H9 (cell line): ENCODE measurements at regions not wholly inside any gene's neighbourhood (a gene's known extent, or its start where the extent isn't known, plus 50 kb on each side); places are given as distances from the start of the nearest gene placed in this dataset.

Experiments used
- DNase-seq: peaks from one replicate; pipeline ENCODE4 v3.0.0-alpha.2; 2017
- H2AFZ ChIP-seq: one replicate; pipeline ENCODE4 v1.6.1; 2013; ENCODE audit warnings: mild to moderate bottlenecking, low read length, control low read depth, moderate library complexity
- H2AK5ac ChIP-seq: 2 replicates; pipeline ENCODE4 v1.6.1; 2013; ENCODE audit warnings: low read length, control low read depth, mixed read lengths; ENCODE audit not compliant: insufficient read length
- H2BK120ac ChIP-seq: one replicate; pipeline ENCODE4 v1.6.1; 2013; ENCODE audit warnings: low read depth, mild to moderate bottlenecking, low read length, control low read depth, inconsistent platforms; ENCODE audit not compliant: poor library complexity, severe bottlenecking
- H2BK12ac ChIP-seq: 2 replicates; pipeline ENCODE4 v1.6.1; 2013; ENCODE audit warnings: low read length, control low read depth, mixed read lengths, low read depth; ENCODE audit not compliant: insufficient read length
- H2BK15ac ChIP-seq: 2 replicates; pipeline ENCODE4 v1.6.1; 2013; ENCODE audit warnings: low read depth, low read length, control low read depth
- H2BK20ac ChIP-seq: one replicate; pipeline ENCODE4 v1.6.1; 2013; ENCODE audit warnings: low read depth, mild to moderate bottlenecking, low read length, control low read depth, inconsistent platforms; ENCODE audit not compliant: poor library complexity, severe bottlenecking
- H2BK5ac ChIP-seq: 2 replicates; pipeline ENCODE4 v1.6.1; 2013; ENCODE audit warnings: low read length, control low read depth, mixed read lengths; ENCODE audit not compliant: insufficient read length
- H3K14ac ChIP-seq: 2 replicates; pipeline ENCODE4 v1.6.1; 2013; ENCODE audit warnings: low read length, control low read depth; ENCODE audit not compliant: insufficient read depth
- H3K18ac ChIP-seq: 2 replicates; pipeline ENCODE4 v1.6.1; 2013; ENCODE audit warnings: low read depth, mild to moderate bottlenecking, mixed read lengths, low read length, control low read depth; ENCODE audit not compliant: insufficient read length
- H3K23ac ChIP-seq: 2 replicates; pipeline ENCODE4 v1.6.1; 2013; ENCODE audit warnings: low read length, control low read depth, mixed read lengths, low read depth; ENCODE audit not compliant: insufficient read length
- H3K23me2 ChIP-seq: 2 replicates; pipeline ENCODE4 v1.6.1; 2013; ENCODE audit warnings: low read depth, mild to moderate bottlenecking, mixed read lengths, low read length, control low read depth; ENCODE audit not compliant: insufficient read length, poor library complexity, severe bottlenecking
- H3K27ac ChIP-seq: 2 replicates; pipeline ENCODE4 v1.5.1; 2013; ENCODE audit warnings: low read length, control low read depth, mixed read lengths, low read depth; ENCODE audit not compliant: insufficient read length
- H3K27me3 ChIP-seq: 2 replicates; pipeline ENCODE4 v1.6.1; 2013; ENCODE audit warnings: low read length, control low read depth, inconsistent platforms; ENCODE audit not compliant: insufficient read depth
- H3K4ac ChIP-seq: 2 replicates; pipeline ENCODE4 v1.6.1; 2013; ENCODE audit warnings: low read depth, mild to moderate bottlenecking, control low read depth, inconsistent platforms, low read length, moderate library complexity
- H3K4me1 ChIP-seq: 2 replicates; pipeline ENCODE4 v1.6.1; 2013; ENCODE audit warnings: low read length, control low read depth, inconsistent platforms; ENCODE audit not compliant: insufficient read depth
- H3K4me2 ChIP-seq: 2 replicates; pipeline ENCODE4 v1.6.1; 2013; ENCODE audit warnings: low read length, control low read depth, mixed read lengths; ENCODE audit not compliant: insufficient read length, insufficient read depth
- H3K56ac ChIP-seq: 2 replicates; pipeline ENCODE4 v1.6.1; 2013; ENCODE audit warnings: low read depth, mild to moderate bottlenecking, mixed read lengths, low read length, control low read depth; ENCODE audit not compliant: insufficient read length
- H3K79me1 ChIP-seq: 2 replicates; pipeline ENCODE4 v1.6.1; 2013; ENCODE audit warnings: low read depth, mild to moderate bottlenecking, moderate library complexity, low read length, control low read depth, inconsistent platforms; ENCODE audit not compliant: insufficient read depth, poor library complexity, severe bottlenecking
- H3K79me2 ChIP-seq: 2 replicates; pipeline ENCODE4 v1.6.1; 2013; ENCODE audit warnings: low read length, control low read depth, inconsistent platforms; ENCODE audit not compliant: insufficient read depth
- H3K9ac ChIP-seq: 2 replicates; pipeline ENCODE4 v1.6.1; 2013; ENCODE audit warnings: low read length, control low read depth, mixed read lengths; ENCODE audit not compliant: insufficient read length; ENCODE audit errors: extremely low read depth
- H3K9me3 ChIP-seq: one replicate; pipeline ENCODE4 v1.6.1; 2013; ENCODE audit warnings: low read depth, low read length, inconsistent platforms; ENCODE audit not compliant: control insufficient read depth
- H3T11ph ChIP-seq: one replicate; pipeline ENCODE4 v1.6.1; 2013; ENCODE audit warnings: mild to moderate bottlenecking, low read length, control low read depth, inconsistent platforms
- H4K20me1 ChIP-seq: one replicate; pipeline ENCODE4 v1.6.1; 2013; ENCODE audit not compliant: control insufficient read depth, insufficient read length, insufficient read depth
- H4K5ac ChIP-seq: 2 replicates; pipeline ENCODE4 v1.6.1; 2013; ENCODE audit warnings: low read depth, mild to moderate bottlenecking, mixed read lengths, low read length, control low read depth; ENCODE audit not compliant: insufficient read length
- H4K8ac ChIP-seq: replicated peaks from 2 replicates; pipeline ENCODE4 v1.6.1; 2013; ENCODE audit warnings: low read length, control low read depth, mixed read lengths, low read depth; ENCODE audit not compliant: insufficient read length
- H4K91ac ChIP-seq: 2 replicates; pipeline ENCODE4 v1.6.1; 2013; ENCODE audit warnings: low read depth, mild to moderate bottlenecking, moderate library complexity, mixed read lengths, low read length, control low read depth; ENCODE audit not compliant: insufficient read length
- H3K27ac Mint-ChIP-seq, 3 experiments: 2 replicates in 2 of 3; 3 replicates in 1 of 3; pipeline ENCODE4 v1.8.0; 2020 to 2021; ENCODE audit warnings: mixed read lengths in 3 of 3, mild to moderate bottlenecking in 1 of 3, moderate library complexity in 1 of 3
- H3K27me3 Mint-ChIP-seq: 2 replicates; pipeline ENCODE4 v1.8.0; 2021; ENCODE audit warnings: low read depth, mild to moderate bottlenecking, moderate library complexity, mixed read lengths
- H3K36me3 Mint-ChIP-seq, 3 experiments: 2 replicates in 2 of 3; 3 replicates in 1 of 3; pipeline ENCODE4 v1.8.0; 2020 to 2021; ENCODE audit warnings: low read depth in 3 of 3, mixed read lengths in 3 of 3; ENCODE audit not compliant: insufficient read depth in 1 of 3
- H3K4me1 Mint-ChIP-seq, 2 experiments: 2 replicates each; pipeline ENCODE4 v1.8.0; 2020; ENCODE audit warnings: mixed read lengths in 2 of 2
- H3K4me3 Mint-ChIP-seq, 2 experiments: 2 replicates in 1 of 2; 3 replicates in 1 of 2; pipeline ENCODE4 v1.8.0; 2020 to 2021; ENCODE audit warnings: mild to moderate bottlenecking in 2 of 2, mixed read lengths in 2 of 2, moderate library complexity in 1 of 2
- H3K9me3 Mint-ChIP-seq, 2 experiments: 2 replicates in 1 of 2; 3 replicates in 1 of 2; pipeline ENCODE4 v1.8.0; 2020; ENCODE audit warnings: mild to moderate bottlenecking in 2 of 2, mixed read lengths in 2 of 2, moderate library complexity in 1 of 2
- CTCF ChIP-seq: fragments of 200-600 bp; sonication (generic); conservative IDR thresholded peaks from 3 replicates; pipeline ENCODE4 v1.8.0; 2021; ENCODE audit warnings: antibody characterized with exemption, mild to moderate bottlenecking
- WGBS: extraction: QIAGEN DNeasy Blood & Tissue Kit; methylation state at CpG from one replicate; pipeline ENCODE4 v1.1.7; 2013; ENCODE audit warnings: missing lambda C conversion rate, low lambda C conversion rate, mixed read lengths; ENCODE audit not compliant: insufficient read length; ENCODE audit errors: extremely low coverage; 5-methylcytosine and 5-hydroxymethylcytosine counted together

- no peak overlapping the region for H3K4me3 Mint-ChIP-seq
- peaks cover 3 to 5% of the 10 kb centered on the region in 2 experiments; a peak in 2 of 4 replicates for H3K4me1 Mint-ChIP-seq
- no peaks in the 10 kb centered on the region for H3K27me3 Mint-ChIP-seq
- Histone ChIP-seq H3T11ph (no peak overlapping the region), H2BK5ac (no peak overlapping the region), H3K9ac (no peak overlapping the region), H3K27ac (no peak overlapping the region), H4K20me1 (no peaks in the 10 kb centered on the region), H3K79me2 (no peaks in the 10 kb centered on the region), H3K4ac (no peak overlapping the region), H3K4me2 (no peak overlapping the region), H2BK120ac (no peak overlapping the region), H2BK15ac (no peak overlapping the region), H2AK5ac (no peak overlapping the region), H3K9me3 (no peaks in the 10 kb centered on the region), H4K8ac (no peak overlapping the region), H4K91ac (no peak overlapping the region), H3K4me1 (no peaks in the 10 kb centered on the region), H3K23ac (no peak overlapping the region), H3K79me1 (no peaks in the 10 kb centered on the region), H3K27me3 (no peaks in the 10 kb centered on the region), H3K56ac (no peak overlapping the region), H2AFZ (no peak overlapping the region), H4K5ac (no peak overlapping the region), H3K14ac (no peak overlapping the region), H3K18ac (no peak overlapping the region), H2BK20ac (no peak overlapping the region), H2BK12ac (no peak overlapping the region), H3K23me2 (no peaks in the 10 kb centered on the region)
- no peak overlapping the region for H3K27ac Mint-ChIP-seq
- no peaks in the 10 kb centered on the region for H3K36me3 Mint-ChIP-seq
- no peaks in the 10 kb centered on the region for H3K9me3 Mint-ChIP-seq
- TF ChIP-seq CTCF: no peak
- no CpG with 5 or more reads among the region's 2 CpGs for WGBS
- DNase-seq: no peak
These were observed 99.6 kb upstream of the SELENOK start for GRCh38 chr3:53991240-53991639.
